NCI-H146 treated with DMSO at 0.1 percent for 48 hours (cell line): ENCODE measurements at regions not wholly inside any gene's neighbourhood (a gene's known extent, or its start where the extent isn't known, plus 50 kb on each side); places are given as distances from the start of the nearest gene placed in this dataset.
A peak's percentile ranks its signal among the peaks of the same experiment; 100 is the strongest.

ENCODE experiments used
- DNase-seq: peaks from one replicate; lab custom pipeline; 2025; ENCODE audit not compliant: unreplicated experiment; lab: John Stamatoyannopoulos, UW

GRCh38 chr7:121575194-121575765 is 179.2 kb upstream of the FAM3C start:
- DNase-seq = peak; percentile 37

GRCh38 chr7:121574109-121574508 is 178.0 kb upstream of the FAM3C start:
- DNase-seq = no peak

- no peak for DNase-seq
Observed at GRCh38 chr7:121572615-121573014, 176.5 kb upstream of the FAM3C start.

- no peak for DNase-seq
Observed at GRCh38 chr7:121570365-121570764, 174.3 kb upstream of the FAM3C start.

GRCh38 chr7:121563177-121563576 is 167.1 kb upstream of the FAM3C start:
- no peak for DNase-seq

- DNase-seq = no peak
Observed at GRCh38 chr7:121562259-121562658, 166.2 kb upstream of the FAM3C start.

- DNase-seq = no peak
Observed at GRCh38 chr7:121561717-121562116, 165.6 kb upstream of the FAM3C start.

GRCh38 chr7:121560267-121560990 is 164.3 kb upstream of the FAM3C start:
- no peak for DNase-seq

- DNase-seq = peak; percentile 52
Observed at GRCh38 chr7:121558288-121558687, 162.2 kb upstream of the FAM3C start.

GRCh38 chr7:121557034-121557892 is 161.2 kb upstream of the FAM3C start:
- DNase-seq = no peak

GRCh38 chr7:121555558-121555957 is 159.4 kb upstream of the FAM3C start:
- no peak for DNase-seq

GRCh38 chr7:121547544-121548092 is 151.5 kb upstream of the FAM3C start:
- peak; percentile 64 for DNase-seq

GRCh38 chr7:121546632-121547543 is 150.8 kb upstream of the FAM3C start:
- DNase-seq = no peak

GRCh38 chr7:121545418-121545817 is 149.3 kb upstream of the FAM3C start:
- no peak for DNase-seq

GRCh38 chr7:121544726-121545125 is 148.6 kb upstream of the FAM3C start:
- DNase-seq = no peak

- DNase-seq = no peak
Observed at GRCh38 chr7:121544238-121544637, 148.1 kb upstream of the FAM3C start.

GRCh38 chr7:121541457-121541856 is 145.3 kb upstream of the FAM3C start:
- DNase-seq = no peak

- DNase-seq = no peak
Observed at GRCh38 chr7:121540138-121540537, 144.0 kb upstream of the FAM3C start.

GRCh38 chr7:121537031-121537430 is 140.9 kb upstream of the FAM3C start:
- no peak for DNase-seq

- DNase-seq = no peak
Observed at GRCh38 chr7:121531175-121532070, 135.3 kb upstream of the FAM3C start.
